ENCODE measurements at regions not wholly inside any gene's neighbourhood (a gene's known extent, or its start where the extent isn't known, plus 50 kb on each side); places are given as distances from the start of the nearest gene placed in this dataset.

DNA sequence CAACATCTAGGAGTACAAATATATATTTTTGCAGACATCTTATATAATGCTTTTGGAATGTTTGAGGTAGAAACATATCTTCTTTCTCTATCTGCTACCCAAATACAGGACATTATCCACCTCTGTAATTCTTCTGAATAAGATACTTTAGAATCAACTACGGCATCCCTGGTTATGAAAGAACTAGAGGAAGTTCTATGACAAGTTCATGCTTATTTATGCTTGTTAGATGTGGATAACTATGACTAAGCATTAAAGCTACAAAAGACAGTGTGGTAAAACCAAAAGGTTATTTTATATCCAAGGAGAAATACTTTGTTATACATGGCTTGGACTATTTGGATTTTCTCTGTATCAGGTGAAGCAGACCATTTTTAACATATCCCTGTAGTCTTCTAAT, 894.0 kb downstream of the KCNT2 start:
- no peak overlapping the region for H3K4me3 ChIP-seq (ENCODE audit: control insufficient read depth, low read depth, low read length)
- peak; percentile 5 for DNase-seq (ENCODE audit: low read depth)
- TF ChIP-seq, protein P1, sequence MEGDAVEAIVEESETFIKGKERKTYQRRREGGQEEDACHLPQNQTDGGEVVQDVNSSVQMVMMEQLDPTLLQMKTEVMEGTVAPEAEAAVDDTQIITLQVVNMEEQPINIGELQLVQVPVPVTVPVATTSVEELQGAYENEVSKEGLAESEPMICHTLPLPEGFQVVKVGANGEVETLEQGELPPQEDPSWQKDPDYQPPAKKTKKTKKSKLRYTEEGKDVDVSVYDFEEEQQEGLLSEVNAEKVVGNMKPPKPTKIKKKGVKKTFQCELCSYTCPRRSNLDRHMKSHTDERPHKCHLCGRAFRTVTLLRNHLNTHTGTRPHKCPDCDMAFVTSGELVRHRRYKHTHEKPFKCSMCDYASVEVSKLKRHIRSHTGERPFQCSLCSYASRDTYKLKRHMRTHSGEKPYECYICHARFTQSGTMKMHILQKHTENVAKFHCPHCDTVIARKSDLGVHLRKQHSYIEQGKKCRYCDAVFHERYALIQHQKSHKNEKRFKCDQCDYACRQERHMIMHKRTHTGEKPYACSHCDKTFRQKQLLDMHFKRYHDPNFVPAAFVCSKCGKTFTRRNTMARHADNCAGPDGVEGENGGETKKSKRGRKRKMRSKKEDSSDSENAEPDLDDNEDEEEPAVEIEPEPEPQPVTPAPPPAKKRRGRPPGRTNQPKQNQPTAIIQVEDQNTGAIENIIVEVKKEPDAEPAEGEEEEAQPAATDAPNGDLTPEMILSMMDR (IDR thresholded peaks at IDR 0.05; ENCODE audit: control insufficient read depth, insufficient read depth, low read depth, low read length, missing control alignments), result no peak

DNA sequence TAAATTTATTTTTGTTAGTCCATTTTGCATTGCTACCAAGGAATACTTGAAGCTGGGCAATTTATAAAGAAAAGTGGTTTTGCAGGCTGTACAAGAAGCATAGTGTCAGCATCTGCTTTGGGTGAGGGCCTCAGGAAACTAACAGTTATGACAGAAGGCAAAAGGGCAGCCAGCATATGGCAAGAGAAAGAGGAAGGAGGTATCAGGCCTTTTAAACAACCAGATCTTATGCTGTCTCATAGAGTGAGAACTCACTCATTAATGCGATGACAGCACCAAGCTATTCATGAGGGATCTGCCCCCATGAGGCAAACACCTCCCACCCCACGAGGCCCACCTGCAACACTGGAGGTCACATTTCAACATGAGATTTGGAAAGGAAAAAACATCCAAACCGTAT, 898.4 kb downstream of the KCNT2 start:
- no peak for DNase-seq (ENCODE audit: low read depth)
- TF ChIP-seq, protein P1 (IDR thresholded peaks at IDR 0.05; ENCODE audit: control insufficient read depth, insufficient read depth, low read depth, low read length, missing control alignments), result no peak
- H3K4me3 ChIP-seq (ENCODE audit: control insufficient read depth, low read depth, low read length), result no peak overlapping the region

DNA sequence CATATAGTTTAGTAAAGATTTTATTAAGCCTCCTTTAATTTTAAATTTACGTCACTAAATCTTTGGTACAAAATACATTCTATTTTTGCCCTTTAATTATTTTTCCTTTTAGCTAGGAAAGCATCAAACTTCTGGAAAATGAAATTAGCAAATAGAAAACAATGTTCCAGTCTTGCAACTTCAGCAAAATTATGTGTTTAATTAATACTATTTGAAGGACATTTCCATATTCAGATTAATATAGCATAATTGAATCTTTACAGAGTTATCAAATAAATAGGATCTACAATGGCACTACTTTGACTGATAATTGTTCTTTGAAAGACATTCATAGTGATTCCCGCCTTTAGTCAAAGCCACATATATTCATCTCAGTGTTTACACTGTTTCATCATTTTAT, 904.2 kb downstream of the KCNT2 start:
- no peak overlapping the region for H3K4me3 ChIP-seq (ENCODE audit: control insufficient read depth, low read depth, low read length)
- TF ChIP-seq, protein P1 (IDR thresholded peaks at IDR 0.05; ENCODE audit: control insufficient read depth, insufficient read depth, low read depth, low read length, missing control alignments), result no peak
- DNase-seq (ENCODE audit: low read depth), result no peak

DNA sequence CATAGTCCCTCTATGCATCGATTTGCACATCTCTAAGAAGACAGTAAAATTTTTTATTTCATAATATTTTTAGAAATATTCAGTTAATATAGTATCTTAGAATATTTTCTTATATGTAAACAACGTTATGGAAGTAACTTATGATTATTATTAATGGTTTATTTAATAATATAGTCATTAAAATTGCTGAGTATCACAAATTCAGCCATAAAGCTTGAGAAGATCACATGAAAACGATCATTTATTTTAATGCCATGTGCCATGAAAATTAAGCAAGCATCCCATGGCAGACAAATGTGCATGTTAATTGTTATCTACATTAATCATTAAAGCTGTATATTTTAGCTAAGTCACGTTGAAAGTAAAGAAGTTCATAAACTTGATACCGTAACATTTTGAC, 907.1 kb downstream of the KCNT2 start:
- DNase-seq (ENCODE audit: low read depth), result no peak
- no peak overlapping the region for H3K4me3 ChIP-seq (ENCODE audit: control insufficient read depth, low read depth, low read length)
- TF ChIP-seq, protein P1 (IDR thresholded peaks at IDR 0.05; ENCODE audit: control insufficient read depth, insufficient read depth, low read depth, low read length, missing control alignments), result no peak

DNA sequence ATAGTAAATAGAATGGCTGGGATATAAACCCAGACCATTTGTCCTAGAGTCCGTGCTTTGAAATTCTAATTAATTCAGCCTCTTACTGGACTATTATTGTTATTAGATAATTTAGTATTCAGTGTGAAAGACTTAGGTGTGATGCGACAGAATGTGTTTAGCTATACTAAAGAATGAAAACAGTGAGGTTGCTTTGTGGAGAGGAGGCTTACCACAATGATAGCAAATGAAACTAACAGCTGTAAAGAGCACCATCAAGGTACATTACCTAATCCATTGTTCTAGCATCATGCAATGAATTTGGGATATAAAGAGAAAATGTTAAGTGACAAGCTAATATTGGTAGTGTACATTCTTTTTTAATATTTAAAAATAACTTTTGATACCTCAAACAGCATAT, 911.1 kb downstream of the KCNT2 start:
- TF ChIP-seq, protein P1 (IDR thresholded peaks at IDR 0.05; ENCODE audit: control insufficient read depth, insufficient read depth, low read depth, low read length, missing control alignments), result no peak
- no peak for DNase-seq (ENCODE audit: low read depth)
- no peak overlapping the region for H3K4me3 ChIP-seq (ENCODE audit: control insufficient read depth, low read depth, low read length)

DNA sequence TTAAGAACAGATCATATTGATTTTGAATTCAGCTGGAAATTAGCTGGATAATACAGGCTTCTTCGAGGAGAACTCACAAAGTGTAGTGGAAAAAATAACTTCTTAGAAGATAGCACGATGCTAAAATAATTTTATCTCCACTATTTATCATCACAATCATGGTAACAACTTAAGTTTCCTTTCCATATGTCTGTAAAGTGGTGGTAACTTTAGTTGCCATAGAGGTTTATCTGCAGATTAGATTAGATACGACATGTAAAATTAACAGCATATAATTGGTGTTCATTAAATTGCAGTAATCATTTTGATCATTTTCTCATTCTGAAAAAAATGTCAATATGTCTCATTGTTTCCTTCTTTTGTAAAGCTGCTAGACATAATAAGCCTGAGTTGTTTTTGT, 921.5 kb downstream of the KCNT2 start:
- no peak overlapping the region for H3K4me3 ChIP-seq (ENCODE audit: control insufficient read depth, low read depth, low read length)
- TF ChIP-seq, protein P1 (IDR thresholded peaks at IDR 0.05; ENCODE audit: control insufficient read depth, insufficient read depth, low read depth, low read length, missing control alignments), result no peak
- DNase-seq (ENCODE audit: low read depth), result no peak

DNA sequence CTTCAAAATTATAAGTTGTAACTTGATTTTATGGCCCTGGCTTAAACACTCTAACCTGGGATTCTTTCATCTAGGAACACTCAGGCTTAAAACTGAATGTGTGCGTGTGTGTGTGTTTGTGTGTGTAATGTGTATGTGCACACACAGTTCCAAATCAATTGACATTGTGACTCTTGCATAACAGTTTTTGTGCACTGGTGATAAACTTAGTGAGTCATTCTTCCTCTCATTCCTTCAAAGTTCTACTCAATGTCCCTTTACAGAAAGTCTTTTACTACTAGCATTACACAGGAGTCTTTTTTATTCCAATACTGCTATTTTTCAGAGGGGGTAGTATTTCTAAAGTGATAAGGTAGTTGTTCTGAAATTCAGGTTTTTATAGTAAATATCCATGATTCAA, 943.6 kb downstream of the KCNT2 start:
- TF ChIP-seq, protein P1 (IDR thresholded peaks at IDR 0.05; ENCODE audit: control insufficient read depth, insufficient read depth, low read depth, low read length, missing control alignments), result no peak
- H3K4me3 ChIP-seq (ENCODE audit: control insufficient read depth, low read depth, low read length), result no peak overlapping the region
- no peak for DNase-seq (ENCODE audit: low read depth)

Measured in AG09309 (cell line).